COLO829 (cell line): ENCODE measurements at regions not wholly inside any gene's neighbourhood (a gene's known extent, or its start where the extent isn't known, plus 50 kb on each side); places are given as distances from the start of the nearest gene placed in this dataset.
A peak's percentile ranks its signal among the peaks of the same experiment; 100 is the strongest.
"Not testable (repeated sequence)": the region's sequence is repeated elsewhere in the genome, so short reads cannot be mapped to it uniquely, and the experiment has no call there.

ENCODE experiments used
- DNase-seq: peaks from one replicate; pipeline ENCODE4 v3.0.0; 2012; ENCODE audit warnings: low spot score

DNA sequence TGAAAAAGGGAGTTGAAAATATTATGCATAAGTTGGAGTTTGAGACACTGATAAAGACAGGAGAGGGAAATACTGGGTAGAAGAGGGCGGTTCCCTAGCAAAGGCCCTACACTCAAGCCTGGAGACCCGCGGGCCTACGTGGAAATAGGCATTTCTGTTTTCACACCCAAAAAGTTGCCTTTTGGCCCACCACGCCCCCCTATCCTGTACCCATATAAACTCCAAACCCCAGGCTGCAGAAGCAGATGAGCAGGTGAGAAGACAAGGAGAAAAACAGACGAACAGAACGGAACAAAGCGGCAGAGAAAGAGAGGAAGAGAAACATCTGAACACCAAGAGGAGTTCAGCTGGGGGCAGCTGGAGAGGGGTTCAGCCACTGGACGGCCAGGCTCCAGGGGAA is 177.9 kb downstream of the GALC start:
- DNase-seq: no peak

DNA sequence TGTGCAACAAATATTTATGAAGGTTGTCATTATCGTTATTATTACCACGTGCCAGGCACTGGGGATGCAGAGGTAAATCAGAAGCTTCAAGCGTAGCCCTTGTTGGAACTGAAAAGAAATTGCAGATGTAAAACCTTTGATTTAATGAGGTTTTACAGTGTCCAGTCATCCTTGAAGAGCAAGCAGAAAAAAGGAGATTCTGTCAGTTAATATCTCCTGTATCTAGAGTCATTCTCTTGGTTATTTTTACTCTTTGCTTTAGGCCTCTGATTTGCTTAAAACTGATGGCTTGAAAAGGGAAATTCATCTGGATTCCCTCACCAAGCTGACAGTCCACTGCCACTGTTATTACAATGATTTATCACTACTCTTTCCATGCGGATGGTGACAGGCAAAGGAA is 179.3 kb downstream of the GALC start:
- no peak for DNase-seq

DNA sequence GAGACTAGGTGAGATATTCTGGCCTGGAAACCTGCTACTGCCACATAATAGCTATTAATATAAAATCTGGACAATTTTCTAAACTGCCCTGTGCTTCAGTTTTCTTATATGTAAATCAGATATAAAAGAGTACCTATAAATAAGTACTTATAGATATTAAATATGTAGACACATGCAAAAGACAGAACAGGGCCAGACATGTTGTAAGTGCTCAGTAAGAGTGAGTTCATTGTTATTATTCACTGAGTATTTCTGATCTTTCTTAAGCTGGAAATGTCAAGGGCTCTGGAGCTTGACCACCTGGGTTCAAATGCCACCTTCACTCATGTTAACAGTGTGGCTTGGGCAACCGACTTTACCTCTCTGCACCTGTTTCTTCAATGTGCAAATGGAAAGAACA is 179.8 kb downstream of the GALC start:
- DNase-seq: no peak

DNA sequence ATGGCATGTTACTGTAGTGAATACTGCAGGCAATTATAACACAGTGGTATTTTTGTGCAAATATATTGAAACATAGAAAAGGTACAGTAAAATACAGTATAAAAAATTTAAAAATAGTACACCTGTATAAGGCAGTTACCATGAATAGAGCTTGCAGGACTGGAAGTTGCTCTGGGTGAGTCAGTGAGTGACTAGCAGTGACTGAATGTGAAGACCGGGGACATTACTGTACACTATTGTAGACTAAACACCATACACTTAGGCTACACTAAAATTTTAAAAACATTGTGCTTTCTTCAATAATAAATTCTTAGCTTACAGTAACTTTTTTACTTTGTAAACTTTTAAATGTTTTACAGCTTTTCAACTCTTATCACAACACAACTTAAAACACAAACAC is 181.7 kb downstream of the GALC start:
- no peak for DNase-seq

DNA sequence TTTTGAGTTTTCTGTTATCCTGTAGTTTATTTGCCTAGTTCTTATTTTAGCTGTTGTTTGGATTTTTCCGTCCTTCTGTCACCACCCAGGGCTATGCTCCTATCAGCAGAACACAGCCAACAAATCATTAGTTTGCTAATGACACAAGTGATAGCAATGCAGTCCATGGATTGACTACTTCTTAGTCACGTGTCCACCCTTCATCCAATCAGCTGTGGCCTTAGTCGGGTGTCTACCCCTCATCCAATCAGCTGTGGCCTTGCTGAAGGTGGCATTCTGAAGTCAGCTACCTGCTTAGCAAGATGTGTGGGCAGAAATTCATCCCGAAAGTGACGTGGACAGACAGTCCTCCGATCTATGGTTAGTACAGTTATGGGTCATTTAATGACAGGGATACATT is 182.3 kb downstream of the GALC start:
- no peak for DNase-seq

DNA sequence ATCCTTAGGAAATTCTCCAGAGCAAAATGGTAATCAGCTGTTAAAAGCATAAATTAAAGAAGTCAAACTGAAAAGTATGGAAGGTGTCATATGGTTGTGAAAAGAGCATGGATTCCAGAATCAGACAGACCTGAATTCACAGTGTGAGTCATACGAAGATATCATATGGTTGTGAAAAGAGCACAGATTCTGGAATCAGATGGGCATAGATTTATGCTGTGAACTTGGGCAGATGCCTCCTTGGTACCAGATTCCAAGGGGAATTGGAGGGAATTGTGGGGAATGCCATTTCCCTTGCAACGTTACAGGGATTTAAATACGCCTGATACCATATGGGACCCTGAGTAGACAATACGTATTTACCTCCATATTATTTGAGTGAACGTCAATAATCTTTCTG is 183.7 kb downstream of the GALC start:
- no peak for DNase-seq

DNA sequence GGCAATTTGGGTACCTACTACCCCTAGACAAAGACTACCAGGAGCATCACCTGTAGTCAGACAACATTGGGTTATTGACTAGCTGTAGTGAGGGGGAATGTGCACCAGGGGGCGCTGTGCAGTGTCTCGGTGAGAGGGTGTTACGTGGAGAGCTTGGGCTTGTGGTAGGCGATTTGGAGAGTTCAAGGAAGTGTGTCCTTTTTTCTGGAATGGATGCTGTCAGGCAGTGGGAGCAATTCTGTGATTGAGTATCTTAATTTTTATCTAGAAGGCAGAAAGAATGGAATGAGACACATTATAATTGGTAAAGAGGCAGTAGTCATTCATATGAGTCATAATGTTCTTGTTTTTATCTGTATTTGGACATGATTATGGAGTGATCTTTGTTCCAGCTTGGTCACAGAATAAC is 187.7 kb downstream of the GALC start:
- DNase-seq: peak; percentile 85

DNA sequence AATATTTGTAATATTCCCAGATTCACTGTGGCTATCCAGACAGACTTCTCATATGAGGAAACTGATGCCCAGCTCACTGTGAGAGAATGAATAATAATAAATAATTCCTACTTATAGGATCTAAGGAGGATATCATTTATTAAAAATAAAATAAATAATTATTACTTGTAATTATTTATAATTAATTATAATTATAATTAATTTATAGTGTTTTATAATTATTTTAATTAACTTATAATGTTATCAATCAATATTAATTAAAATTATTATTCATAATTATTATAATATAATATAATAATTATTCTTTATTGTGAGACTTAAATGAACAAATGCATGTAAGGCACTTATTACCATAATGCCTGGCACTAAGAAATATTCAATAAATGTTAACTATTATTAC is 192.8 kb downstream of the GALC start:
- DNase-seq: no peak

DNA sequence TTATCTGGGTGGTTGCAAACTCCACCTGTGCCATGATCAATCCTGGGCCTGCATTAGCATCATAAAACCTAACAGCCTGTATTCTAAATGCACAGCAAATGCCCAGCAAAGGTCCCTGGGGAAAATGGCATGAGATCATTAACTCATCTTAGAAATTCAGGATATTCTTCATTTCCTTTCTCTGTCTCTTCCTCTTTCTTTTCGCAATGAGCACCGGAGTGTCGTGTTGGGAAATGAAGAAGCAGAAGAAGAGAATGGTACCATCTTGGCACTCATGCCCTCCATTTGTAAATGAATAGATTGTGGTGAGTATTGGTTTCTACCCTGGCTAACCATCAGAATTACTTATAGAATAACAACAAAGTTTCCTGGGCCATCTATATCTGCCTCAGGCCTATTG is 193.6 kb downstream of the GALC start:
- DNase-seq: no peak

DNA sequence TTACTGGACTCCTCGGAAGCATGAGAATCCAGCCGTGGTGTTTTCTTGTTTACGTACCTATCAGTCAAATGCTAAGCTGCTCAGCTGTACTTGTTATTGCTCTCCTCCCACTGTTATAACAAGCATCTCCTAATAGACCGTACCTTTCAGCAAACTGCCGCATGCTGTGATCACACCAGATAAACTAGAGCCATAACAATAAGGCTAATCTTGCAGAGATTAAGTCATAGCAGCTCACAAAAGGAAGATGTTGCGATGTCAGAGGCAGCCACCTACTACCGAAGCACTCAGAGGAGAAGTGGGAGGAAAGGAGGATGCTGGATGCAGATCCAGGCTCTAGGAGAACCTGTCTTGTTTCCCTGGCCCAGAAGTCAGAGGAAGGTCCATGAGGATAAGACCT is 196.0 kb downstream of the GALC start:
- DNase-seq: no peak

DNA sequence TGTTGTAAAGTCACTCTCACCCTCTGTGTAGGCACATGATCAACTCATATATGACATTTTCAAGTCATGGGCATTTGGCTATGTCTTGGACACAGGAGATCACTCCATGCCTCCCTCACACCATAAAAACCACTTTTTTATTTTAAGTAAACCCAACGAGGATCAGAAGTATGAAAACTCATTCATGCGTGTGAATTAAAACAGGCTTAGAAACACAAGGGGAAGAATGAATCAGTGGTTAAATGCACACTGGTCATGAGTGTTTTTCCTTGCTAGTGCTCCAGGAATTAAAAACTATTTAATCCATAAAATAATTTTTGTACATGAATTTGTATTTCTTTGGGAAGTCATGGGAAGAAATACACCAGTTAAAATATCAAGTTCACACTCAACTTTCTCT is 198.4 kb downstream of the GALC start:
- no peak for DNase-seq

DNA sequence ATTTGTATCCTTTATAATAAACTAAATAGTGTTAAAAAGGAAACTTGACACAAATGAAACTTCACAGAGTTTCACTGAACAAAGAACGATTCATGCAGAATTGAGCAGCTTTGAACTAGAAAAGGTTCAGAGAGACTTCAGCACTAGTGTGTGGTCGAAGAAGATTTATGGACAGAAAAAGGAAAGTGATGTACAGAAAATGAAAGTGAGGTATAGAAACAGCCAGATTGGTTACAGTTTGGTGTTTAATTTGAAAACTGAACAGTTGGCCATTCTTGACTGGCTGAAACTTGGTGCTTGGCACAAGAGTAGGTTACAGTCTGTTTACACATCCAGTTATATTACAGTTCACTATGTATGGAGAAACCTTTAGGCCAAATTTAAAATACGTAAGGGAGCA is 207.1 kb downstream of the GALC start:
- peak; percentile 23 for DNase-seq

DNA sequence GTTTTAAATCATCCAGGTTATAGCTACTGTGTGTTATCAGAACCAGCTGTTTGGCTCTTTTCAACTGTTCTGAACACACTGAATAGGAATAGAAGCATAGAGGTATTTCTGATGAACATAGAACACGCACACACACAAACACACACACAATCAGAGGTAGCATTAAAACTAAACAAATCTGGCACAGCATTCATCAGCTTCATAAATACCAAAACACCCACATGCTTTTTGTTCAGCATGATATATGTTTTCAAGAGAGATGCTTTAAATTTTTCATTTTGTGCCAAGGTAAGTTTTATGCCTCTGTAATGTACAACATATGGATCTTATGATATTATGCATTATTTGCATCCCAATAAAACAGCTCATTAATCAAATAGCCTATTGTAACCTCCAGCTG is 208.6 kb downstream of the GALC start:
- DNase-seq: no peak

DNA sequence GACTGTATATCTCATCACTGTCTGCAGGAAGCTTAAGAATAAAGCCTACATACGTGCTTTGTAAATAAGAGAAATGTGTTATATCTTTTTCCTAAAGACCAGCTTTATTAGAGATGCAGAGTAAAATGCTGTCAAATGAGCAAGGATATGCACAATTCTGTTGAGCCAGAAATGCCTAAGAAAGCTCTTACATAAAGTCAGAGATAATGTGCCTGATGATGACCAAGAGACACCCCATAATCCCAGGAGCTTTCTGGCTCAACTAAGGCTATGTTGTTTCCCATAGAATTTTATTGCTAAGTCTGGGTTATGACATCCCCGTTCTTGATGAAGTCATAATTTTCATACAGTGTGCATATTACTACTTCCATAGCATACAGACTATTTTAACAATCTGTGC is 209.9 kb downstream of the GALC start:
- DNase-seq: no peak

DNA sequence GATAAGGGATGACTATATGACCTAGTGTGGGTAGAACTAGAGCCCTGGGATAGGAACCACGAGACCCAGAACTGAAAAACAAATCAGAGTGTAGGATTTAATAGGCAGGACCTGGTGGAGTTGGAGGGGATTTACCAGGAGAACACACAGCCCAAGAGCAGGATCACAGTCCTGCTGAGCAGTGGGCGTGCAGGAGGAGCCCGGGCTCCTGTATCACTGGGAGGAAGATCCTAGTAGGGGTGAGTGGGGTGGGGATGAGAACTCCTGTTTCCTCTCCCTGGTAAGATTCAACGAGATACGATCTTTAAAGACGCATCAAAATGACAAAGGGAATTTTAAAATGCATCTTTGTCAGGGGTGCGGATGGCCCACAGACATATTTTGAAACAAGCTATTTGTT is 220.1 kb downstream of the GALC start:
- no peak for DNase-seq

DNA sequence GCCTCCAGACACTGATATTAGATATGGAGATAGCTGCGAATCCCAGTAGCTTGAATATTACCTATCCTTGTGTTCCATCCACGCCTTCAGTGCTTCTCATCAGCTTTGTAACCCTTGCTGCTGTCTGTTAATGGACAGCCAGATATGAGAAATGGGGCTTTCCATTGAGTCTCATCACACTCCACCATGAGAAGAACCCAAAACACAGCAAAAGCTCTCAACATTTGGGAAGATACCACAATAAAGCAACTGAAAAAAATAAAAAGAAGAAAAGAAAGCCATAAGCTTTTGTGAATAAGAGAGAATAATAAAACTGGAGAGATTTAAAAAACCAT is 225.4 kb downstream of the GALC start:
- DNase-seq: no peak

DNA sequence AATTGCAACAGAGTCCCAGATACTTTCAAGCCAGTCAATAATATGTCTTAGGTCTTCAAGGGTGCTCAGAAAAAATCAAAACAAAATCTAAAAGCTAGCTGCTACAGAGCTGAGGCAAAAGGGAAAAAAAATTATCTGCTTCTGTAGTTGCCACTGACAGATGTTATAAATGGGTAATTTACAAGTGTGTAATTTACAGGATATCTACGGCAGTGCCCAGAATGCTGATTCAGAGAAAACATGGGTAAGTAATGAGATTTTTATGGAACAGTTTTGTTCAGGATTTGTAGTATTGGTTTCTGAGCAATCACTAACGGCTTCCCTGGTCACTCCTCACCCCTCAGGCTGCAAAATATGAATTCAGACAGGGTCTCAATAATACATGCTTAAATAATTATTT is 234.1 kb downstream of the GALC start:
- no peak for DNase-seq

DNA sequence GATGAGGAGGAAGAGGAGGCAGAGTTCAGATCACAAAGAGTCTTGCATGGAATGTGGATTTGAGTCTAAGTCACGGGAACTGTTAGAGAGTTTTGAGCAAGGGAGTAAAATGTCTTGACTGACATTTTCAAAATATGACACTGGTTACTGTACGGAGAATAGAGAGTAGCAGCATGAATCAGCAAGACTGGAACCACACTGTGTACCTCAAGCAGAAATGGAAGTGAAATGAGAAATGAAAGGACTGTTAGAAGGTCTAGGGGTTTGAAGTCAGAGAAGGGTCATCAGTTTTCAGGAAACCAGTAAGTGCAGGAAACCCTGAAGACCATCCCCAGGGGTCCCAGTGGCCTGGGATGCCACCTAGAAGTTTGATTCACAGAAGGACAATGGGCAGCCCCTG is 236.3 kb downstream of the GALC start:
- no peak for DNase-seq

DNA sequence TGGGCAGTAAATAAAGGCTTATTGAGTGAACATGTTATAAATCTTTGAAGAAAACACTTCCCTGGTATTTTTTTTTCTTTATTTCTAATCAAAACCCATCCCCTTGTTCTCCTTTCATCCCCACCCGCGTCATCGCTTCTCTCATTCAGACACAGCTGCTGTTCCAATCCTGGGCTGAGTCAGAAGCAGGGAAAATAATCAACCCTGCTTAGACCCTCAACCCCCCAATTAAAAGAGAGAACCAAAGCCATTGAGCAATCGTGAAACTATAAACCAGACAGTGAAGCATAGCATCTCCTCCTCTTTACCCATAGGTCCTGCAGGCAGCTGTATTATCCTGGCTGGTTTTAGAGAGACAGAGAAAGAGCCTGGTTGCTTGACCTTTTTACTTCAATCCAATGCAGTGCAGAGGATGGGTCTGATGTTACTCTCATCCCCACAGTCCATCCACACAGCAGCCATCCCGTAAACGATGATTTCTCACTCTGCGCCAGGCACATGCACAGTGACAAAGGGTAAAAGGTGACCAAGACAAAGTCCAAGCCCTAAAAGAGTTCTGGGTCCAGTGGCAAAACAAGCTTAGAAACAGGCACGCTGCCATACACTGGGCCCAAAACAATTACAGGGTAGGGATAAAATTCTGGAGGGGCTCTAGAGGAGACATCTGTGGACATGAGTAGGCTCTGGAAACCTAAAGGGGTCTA is 238.3 kb downstream of the GALC start:
- DNase-seq: no peak

DNA sequence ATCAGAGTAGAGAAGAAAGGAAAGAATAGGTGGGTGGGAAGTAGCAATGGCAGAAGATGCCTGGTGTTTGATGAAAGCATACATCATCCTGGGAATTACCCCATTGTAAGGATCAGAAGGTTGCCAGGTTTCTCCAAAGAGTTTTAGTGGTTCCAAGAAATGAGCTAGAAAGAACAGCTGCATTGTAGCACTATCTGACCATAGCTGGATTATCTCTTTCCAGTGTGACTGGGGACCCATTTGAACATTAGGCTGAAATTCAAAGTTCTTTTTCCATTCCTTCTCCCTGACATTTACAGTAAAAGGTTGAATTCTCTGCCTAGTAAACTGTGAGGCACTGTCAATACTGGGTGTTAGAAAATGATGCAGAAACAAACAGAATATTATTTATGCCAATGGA is 244.4 kb downstream of the GALC start:
- no peak for DNase-seq

DNA sequence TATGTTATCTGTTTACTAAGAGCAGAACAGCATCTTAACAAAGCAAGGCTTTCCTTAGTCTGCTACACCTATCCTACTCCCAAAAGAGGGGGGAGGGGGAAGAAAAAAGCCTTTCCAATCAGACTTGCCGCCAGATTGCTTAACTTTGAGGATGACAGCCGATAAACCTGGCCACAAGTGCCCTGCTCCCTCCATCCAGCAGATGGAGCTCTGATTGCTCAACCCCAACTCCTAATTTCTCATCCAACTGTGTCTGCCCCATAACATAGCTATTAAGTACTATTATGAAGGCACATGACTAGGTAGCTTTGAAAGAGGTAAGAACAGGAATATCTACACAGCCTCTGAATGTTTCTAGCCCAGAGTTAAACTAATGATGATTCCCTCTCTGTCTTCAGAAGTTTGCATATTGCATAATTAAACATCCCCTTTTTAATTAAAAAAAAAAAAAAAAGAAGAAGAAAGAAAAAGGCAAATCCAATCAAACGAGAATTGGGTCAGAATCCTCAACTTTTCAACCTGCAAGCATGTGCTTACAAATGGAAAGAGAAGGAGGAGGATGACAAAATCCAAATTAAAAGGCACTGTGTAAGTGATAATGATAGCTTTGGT is 247.4 kb downstream of the GALC start:
- DNase-seq: peak; percentile 66

DNA sequence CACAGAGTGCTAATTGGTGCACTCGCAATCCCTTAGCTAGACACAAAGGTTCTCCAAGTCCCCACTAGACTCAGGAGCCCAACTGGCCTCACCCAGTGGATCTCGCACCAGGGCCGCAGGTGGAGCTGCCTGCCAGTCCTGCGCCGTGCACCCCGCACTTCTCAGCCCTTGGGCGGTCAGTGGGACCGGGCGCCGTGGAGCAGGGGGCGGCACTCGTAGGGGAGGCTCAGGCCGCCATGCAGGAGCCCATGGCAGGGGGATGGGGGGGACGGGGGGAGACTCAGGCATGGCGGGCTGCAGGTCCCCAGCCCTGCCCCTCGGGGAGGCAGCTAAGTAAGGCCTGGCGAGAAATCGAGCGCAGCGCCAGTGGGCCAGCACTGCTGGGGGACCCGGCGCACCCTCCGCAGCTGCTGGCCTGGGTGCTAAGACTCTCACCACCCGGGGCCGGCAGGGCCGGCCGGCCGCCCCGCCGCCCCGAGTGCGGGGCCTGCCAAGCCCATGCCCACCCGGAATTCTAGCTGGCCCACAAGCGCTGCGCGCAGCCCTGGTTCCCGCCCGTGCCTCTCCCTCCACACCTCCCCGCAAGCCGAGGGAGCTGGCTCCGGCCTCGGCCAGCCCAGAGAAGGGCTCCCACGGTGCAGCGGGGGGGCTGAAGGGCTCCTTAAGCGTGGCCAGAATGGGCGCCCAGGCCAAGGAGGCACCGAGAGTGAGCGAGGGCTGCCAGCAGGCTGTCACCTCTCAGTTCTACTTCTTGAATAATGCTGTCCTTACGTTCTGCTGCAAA is 258.2 kb downstream of the GALC start:
- DNase-seq: not testable (repeated sequence)

DNA sequence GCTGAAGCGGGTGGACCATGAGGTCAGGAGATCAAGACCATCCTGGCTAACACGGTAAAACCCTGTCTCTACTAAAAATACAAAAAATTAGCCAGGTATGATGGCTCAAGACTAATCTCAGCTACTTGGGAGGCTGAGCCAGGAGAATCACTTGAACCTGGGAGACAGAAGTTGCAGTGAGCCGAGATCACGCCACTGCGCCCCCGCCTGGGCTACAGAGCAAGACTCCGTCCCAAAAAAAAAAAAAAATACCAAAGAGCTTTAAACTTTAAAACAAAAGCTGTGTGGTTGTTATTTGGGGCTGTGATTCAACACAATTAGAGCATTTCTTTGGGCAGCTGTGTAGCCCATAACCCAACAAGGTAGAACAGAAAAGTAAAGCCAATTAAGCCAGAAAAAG is 259.9 kb downstream of the GALC start:
- DNase-seq: not testable (repeated sequence)

DNA sequence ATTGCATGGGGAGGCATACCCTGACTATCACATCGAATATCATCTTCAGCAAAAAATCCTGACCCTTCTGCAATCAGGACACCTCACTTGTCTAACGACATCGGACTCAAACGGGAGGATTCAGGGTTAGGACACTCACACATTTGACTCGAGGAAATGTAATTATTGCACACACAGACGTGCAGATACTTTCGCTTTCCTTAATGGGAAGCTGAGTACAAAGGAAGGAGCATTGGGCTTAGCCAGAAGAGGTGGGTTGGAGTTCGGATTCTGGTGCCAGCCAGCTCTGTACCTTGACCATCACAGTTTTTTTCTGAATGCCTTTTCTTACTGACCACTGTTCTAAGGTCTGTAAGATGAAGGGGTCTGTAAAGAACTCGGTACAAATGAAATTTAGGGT is 260.4 kb downstream of the GALC start:
- no peak for DNase-seq
